HG02798 (cell line): ENCODE measurements at regions not wholly inside any gene's neighbourhood (a gene's known extent, or its start where the extent isn't known, plus 50 kb on each side); places are given as distances from the start of the nearest gene placed in this dataset.
"Not testable (repeated sequence)": the region's sequence is repeated elsewhere in the genome, so short reads cannot be mapped to it uniquely, and the experiment has no call there.

Experiments
- ATAC-seq: cut with Tn5 transposase; IDR thresholded peaks from one replicate; pipeline ENCODE4 v1.9.1; 2021; ENCODE audit warnings: mild to moderate bottlenecking; ENCODE audit not compliant: unreplicated experiment, poor library complexity

GRCh38 chr6:4474810-4475209 is 301.4 kb upstream of the CDYL start:
- no peak for ATAC-seq

GRCh38 chr6:4472969-4473642 is 303.1 kb upstream of the CDYL start:
- ATAC-seq: no peak

GRCh38 chr6:4472222-4472621 is 304.0 kb upstream of the CDYL start:
- no peak for ATAC-seq

- not testable (repeated sequence) for ATAC-seq
Measured at GRCh38 chr6:4471515-4471914, 304.7 kb upstream of the CDYL start.

GRCh38 chr6:4470698-4471210 is 305.4 kb upstream of the CDYL start:
- no peak for ATAC-seq

- no peak for ATAC-seq
Measured at GRCh38 chr6:4466769-4467480, 309.3 kb upstream of the CDYL start.

GRCh38 chr6:4466261-4466660 is 309.9 kb upstream of the CDYL start:
- no peak for ATAC-seq

- ATAC-seq: no peak
Measured at GRCh38 chr6:4464638-4465037, 311.6 kb upstream of the CDYL start.

GRCh38 chr6:4463236-4463635 is 313.0 kb upstream of the CDYL start:
- no peak for ATAC-seq

- ATAC-seq: no peak
Measured at GRCh38 chr6:4460586-4461475, 315.4 kb upstream of the CDYL start.

GRCh38 chr6:4459996-4460395 is 316.2 kb upstream of the CDYL start:
- no peak for ATAC-seq

GRCh38 chr6:4459032-4459431 is 317.2 kb upstream of the CDYL start:
- no peak for ATAC-seq

- ATAC-seq: no peak
Measured at GRCh38 chr6:4451718-4452117, 316.3 kb upstream of the ECI2 start.

GRCh38 chr6:4451081-4451480 is 315.7 kb upstream of the ECI2 start:
- no peak for ATAC-seq

GRCh38 chr6:4450237-4450636 is 314.9 kb upstream of the ECI2 start:
- no peak for ATAC-seq

- ATAC-seq: no peak
Measured at GRCh38 chr6:4449409-4449808, 314.0 kb upstream of the ECI2 start.

- no peak for ATAC-seq
Measured at GRCh38 chr6:4448841-4449240, 313.5 kb upstream of the ECI2 start.

GRCh38 chr6:4447639-4448330 is 312.4 kb upstream of the ECI2 start:
- no peak for ATAC-seq

- no peak for ATAC-seq
Measured at GRCh38 chr6:4446982-4447381, 311.6 kb upstream of the ECI2 start.

- ATAC-seq: no peak
Measured at GRCh38 chr6:4441981-4442434, 306.6 kb upstream of the ECI2 start.
